Activated B cell treated with CpG ODN at 0.5 μM for 24 hours (primary cell): ENCODE measurements at regions not wholly inside any gene's neighbourhood (a gene's known extent, or its start where the extent isn't known, plus 50 kb on each side); places are given as distances from the start of the nearest gene placed in this dataset.

ENCODE experiments used
- ATAC-seq: fragments of 200-7000 bp; cut with Tn5 transposase; one replicate; pipeline ENCODE4 v1.10.0; 2021; ENCODE audit warnings: low read depth, mild to moderate bottlenecking, moderate library complexity
- CTCF ChIA-PET: fragments of 350-600 bp; sonication (Branson Sonifier 250); formaldehyde crosslinking; loops from one replicate; lab custom pipeline; 2021; ENCODE audit warnings: antibody characterized with exemption; lab: Charles Lee
- POLR2A ChIA-PET: fragments of 350-600 bp; sonication (Branson Sonifier 250); formaldehyde crosslinking; loops from one replicate; lab custom pipeline; 2021; ENCODE audit warnings: antibody characterized with exemption; lab: Charles Lee
- DNase-seq: peaks from one replicate; pipeline ENCODE4 v3.0.0; 2022
- H3K27ac Mint-ChIP-seq: one replicate; pipeline ENCODE4 v1.8.0; 2020; ENCODE audit warnings: mixed read lengths
- H3K27me3 Mint-ChIP-seq: one replicate; pipeline ENCODE4 v1.8.0; 2021; ENCODE audit warnings: mixed read lengths
- H3K36me3 Mint-ChIP-seq: one replicate; pipeline ENCODE4 v1.8.0; 2021; ENCODE audit warnings: low read depth, mixed read lengths
- H3K4me1 Mint-ChIP-seq: one replicate; pipeline ENCODE4 v1.8.0; 2021; ENCODE audit warnings: mixed read lengths
- H3K4me3 Mint-ChIP-seq: one replicate; pipeline ENCODE4 v1.8.0; 2020; ENCODE audit warnings: mild to moderate bottlenecking, mixed read lengths
- H3K9me3 Mint-ChIP-seq: one replicate; pipeline ENCODE4 v1.8.0; 2020; ENCODE audit warnings: mixed read lengths
- intact Hi-C: fragments of 100-400 bp; cut with micrococcal nuclease; formaldehyde crosslinking; loops from one replicate; pipeline ENCODE4 v1.15.1; 2024
- TF ChIP-seq, protein P1 (sequence below): fragments of 200-600 bp; IDR thresholded peaks from one replicate; pipeline ENCODE4 v1.8.0; 2022; ENCODE audit warnings: antibody characterized with exemption, mild to moderate bottlenecking

DNA sequence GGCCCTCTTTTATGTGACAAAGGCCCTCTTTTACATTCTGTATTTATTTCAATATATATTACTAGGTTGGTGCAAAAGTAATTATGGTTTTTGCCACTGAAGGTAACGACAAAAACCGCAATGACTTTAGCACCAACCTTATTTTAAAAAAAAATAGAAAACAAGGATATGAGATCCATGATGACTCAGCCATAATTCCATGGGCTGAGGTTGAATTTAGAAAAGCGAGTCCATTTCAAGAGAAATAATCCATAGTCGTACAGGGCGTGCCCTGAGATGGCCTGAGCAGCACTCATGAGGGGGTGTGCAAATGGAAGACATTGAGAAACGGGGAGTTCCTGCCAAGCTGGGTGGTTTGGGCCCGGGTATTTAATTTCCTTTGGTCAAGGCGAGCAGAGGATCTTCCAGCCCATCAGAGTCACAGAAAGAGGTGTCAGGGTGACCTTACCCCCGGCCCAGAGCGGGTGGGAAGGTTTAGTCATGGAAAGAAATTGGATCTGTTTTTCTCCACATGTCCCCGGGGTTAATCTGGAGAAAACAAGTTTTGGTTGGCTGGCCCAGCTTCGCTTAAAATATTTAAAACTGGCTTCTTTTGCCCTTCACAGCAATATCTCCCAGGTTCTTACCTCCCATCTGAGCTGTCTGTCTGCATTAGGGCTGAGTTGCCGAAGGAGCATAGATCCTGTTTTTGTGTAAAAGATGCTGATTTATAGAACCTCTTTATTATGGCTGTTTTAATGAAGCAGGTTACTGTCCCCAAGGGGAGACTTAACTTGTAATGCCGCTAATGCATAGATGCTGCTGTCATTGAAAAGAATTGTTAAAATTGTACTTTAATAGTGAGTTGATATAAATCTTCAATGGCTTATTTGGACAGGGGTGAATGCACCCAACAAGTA lies 255.6 kb downstream of the PREX1 start:
- no peak overlapping the region for H3K27ac Mint-ChIP-seq
- TF ChIP-seq, protein P1, sequence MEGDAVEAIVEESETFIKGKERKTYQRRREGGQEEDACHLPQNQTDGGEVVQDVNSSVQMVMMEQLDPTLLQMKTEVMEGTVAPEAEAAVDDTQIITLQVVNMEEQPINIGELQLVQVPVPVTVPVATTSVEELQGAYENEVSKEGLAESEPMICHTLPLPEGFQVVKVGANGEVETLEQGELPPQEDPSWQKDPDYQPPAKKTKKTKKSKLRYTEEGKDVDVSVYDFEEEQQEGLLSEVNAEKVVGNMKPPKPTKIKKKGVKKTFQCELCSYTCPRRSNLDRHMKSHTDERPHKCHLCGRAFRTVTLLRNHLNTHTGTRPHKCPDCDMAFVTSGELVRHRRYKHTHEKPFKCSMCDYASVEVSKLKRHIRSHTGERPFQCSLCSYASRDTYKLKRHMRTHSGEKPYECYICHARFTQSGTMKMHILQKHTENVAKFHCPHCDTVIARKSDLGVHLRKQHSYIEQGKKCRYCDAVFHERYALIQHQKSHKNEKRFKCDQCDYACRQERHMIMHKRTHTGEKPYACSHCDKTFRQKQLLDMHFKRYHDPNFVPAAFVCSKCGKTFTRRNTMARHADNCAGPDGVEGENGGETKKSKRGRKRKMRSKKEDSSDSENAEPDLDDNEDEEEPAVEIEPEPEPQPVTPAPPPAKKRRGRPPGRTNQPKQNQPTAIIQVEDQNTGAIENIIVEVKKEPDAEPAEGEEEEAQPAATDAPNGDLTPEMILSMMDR, result no peak
- POLR2A ChIA-PET, result no interaction called here

DNA sequence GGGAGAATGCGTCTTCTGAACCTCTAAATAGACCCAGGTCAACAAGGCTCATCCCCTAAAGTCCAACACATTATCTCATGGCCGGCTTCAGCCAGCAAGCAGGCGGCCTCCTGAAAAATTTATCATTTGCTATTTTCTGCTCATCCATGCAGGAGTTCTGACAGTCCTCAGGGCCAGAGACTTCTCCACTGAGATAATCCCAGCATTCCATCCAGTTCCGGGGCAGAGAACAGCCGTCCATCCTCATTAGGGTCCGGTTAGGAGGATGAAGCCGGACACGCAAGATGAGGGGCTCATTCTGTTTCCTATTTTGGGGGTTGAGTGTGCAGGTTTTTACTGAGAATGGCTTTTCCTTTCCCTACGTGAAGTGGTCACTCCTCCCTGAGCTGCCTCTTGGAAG lies 258.1 kb downstream of the PREX1 start:
- Mint-ChIP-seq H3K36me3 (no peaks in the 10 kb centered on the region), H3K27ac (no peak overlapping the region), H3K4me3 (no peak overlapping the region), H3K4me1 (no peaks in the 10 kb centered on the region), H3K27me3 (peaks cover 11% of the 10 kb centered on the region), H3K9me3 (no peaks in the 10 kb centered on the region)
- POLR2A ChIA-PET, result no interaction called here
- DNase-seq, result no peak
- intact Hi-C loops, result no loop called here
- no peak for ATAC-seq
- CTCF ChIA-PET, result no interaction called here
- TF ChIP-seq, protein P1, result no peak

More for the DNA sequence above, 255.6 kb downstream of the PREX1 start:
- CTCF ChIA-PET, result no interaction called here
- no peaks in the 10 kb centered on the region for H3K9me3 Mint-ChIP-seq
- intact Hi-C loops, result no loop called here
- no peaks in the 10 kb centered on the region for H3K4me1 Mint-ChIP-seq
- H3K27me3 Mint-ChIP-seq, result peaks cover 5% of the 10 kb centered on the region
- H3K36me3 Mint-ChIP-seq, result no peaks in the 10 kb centered on the region
- H3K4me3 Mint-ChIP-seq, result no peak overlapping the region
- DNase-seq (no peak), ATAC-seq (no peak)

DNA sequence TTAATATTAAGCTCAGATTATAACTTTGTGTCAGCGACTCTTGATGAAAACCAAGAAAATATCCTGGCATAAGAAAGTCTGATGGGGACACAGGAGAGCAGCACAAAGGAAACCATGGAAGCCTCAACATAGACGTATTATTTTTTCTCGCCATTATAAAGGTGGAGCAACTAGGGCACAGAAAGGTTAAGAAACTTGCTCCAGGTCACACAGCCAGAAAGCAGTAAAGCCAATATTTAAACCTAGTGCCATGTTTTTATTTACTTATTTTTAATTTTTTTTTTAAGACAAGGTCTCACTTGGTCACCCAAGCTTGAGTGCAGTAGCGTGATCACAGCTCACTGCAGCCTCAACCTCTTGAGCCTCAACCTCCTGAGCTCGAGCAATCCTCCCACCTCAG lies 259.3 kb downstream of the PREX1 start:
- Mint-ChIP-seq H3K4me3 (no peak overlapping the region), H3K27ac (no peak overlapping the region), H3K9me3 (peaks cover 2% of the 10 kb centered on the region), H3K36me3 (no peaks in the 10 kb centered on the region), H3K27me3 (peaks cover 11% of the 10 kb centered on the region), H3K4me1 (no peaks in the 10 kb centered on the region)
- CTCF ChIA-PET, result no interaction called here
- intact Hi-C loops, result no loop called here
- TF ChIP-seq, protein P1, result no peak
- POLR2A ChIA-PET, result no interaction called here
- ATAC-seq (no peak), DNase-seq (no peak)

DNA sequence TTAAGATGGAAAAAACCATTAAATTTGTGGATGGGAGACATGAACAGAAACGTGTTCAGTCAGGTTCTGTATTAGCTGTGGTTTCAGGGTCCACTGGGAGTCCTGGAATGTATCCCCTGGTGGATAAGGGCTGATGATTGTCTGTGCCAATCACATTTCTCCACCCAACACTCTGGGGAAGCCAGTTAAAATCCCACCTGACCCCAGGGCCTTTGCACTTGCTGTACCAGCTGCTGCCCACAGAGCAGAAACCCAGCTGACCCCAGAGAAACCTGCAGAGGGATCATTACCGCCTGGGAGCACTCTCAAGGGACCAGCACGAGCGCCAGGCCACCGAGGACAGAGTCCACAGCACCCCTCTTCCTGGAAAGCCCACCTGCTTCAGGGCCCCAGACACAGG lies 260.7 kb downstream of the PREX1 start:
- no peak overlapping the region for H3K4me3 Mint-ChIP-seq

DNA sequence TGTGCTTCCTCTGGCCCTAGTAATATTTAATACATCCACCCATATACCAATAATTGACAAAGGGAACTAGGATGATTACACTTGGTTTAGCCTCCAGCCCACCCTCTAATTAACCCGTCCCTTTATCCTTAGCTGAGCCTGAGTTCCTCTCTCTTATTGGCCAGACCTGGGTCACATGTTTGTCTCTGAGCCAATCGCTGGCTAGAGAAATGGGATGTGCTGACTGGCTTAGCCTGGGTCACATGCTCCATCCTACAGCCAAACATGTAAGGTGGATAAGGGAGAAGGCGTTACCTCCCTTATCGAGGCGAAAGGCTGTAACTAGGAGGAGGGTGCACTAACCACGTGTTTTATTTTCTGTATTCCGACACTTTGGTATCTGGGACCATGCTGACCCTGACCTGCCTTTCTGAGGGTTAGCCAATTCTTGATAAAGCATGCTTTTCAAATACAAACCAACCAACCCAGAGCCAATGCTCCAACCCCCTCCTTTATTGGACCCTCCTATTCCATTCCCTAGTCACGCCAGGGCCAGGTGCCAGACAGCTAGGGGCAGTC lies 262.7 kb downstream of the PREX1 start:
- ChIA-PET POLR2A (no interaction called here), CTCF (no interaction called here)
- TF ChIP-seq, protein P1, result no peak
- DNase-seq (no peak), ATAC-seq (no peak)
- no peaks in the 10 kb centered on the region for H3K36me3 Mint-ChIP-seq
- no peak overlapping the region for H3K27ac Mint-ChIP-seq
- peaks cover 13% of the 10 kb centered on the region for H3K27me3 Mint-ChIP-seq
- H3K9me3 Mint-ChIP-seq, result peaks cover 3% of the 10 kb centered on the region
- intact Hi-C loops, result no loop called here
- H3K4me1 Mint-ChIP-seq, result no peaks in the 10 kb centered on the region
- H3K4me3 Mint-ChIP-seq, result no peak overlapping the region

More for the DNA sequence above, 260.7 kb downstream of the PREX1 start:
- ATAC-seq (no peak), DNase-seq (no peak)
- H3K27me3 Mint-ChIP-seq, result peaks cover 11% of the 10 kb centered on the region
- intact Hi-C loops, result no loop called here
- no peaks in the 10 kb centered on the region for H3K36me3 Mint-ChIP-seq
- H3K27ac Mint-ChIP-seq, result no peak overlapping the region
- TF ChIP-seq, protein P1, result no peak
- peaks cover 3% of the 10 kb centered on the region for H3K9me3 Mint-ChIP-seq
- ChIA-PET POLR2A (no interaction called here), CTCF (no interaction called here)
- H3K4me1 Mint-ChIP-seq, result no peaks in the 10 kb centered on the region
